GM12878 (cell line): ENCODE measurements at regions not wholly inside any gene's neighbourhood (a gene's known extent, or its start where the extent isn't known, plus 50 kb on each side); places are given as distances from the start of the nearest gene placed in this dataset.

Experiments used
- ATAC-seq: fragments of 200-7000 bp; cut with Tn5 transposase; 3 replicates; pipeline ENCODE4 v1.9.1; 2020; ENCODE audit warnings: mild to moderate bottlenecking, moderate library complexity
- BruUV-seq: library from RNA; stranded (reverse); fragments of 400-500 nt; replicated peaks from 2 replicates; lab custom pipeline; 2021; lab: Mats Ljungman, UMichigan
- CTCF ChIA-PET: fragments of 300-600 bp; sonication (Branson Sonifier 250); formaldehyde crosslinking; extraction: SDS; loops from one replicate; lab custom pipeline; 2021; ENCODE audit warnings: inconsistent platforms; lab: Yijun Ruan, JAX
- POLR2A ChIA-PET: fragments of 350-600 bp; formaldehyde crosslinking; extraction: SDS; loops from one replicate; lab custom pipeline; 2021; ENCODE audit warnings: inconsistent platforms; lab: Charles Lee
- RAD21 ChIA-PET: fragments of 300-600 bp; sonication (Branson Sonifier 250); formaldehyde crosslinking; loops from one replicate; lab custom pipeline; 2023; ENCODE audit warnings: antibody characterized with exemption; ENCODE audit not compliant: unreplicated experiment; lab: Charles Lee
- SMC1A ChIA-PET: fragments of 300-600 bp; sonication (Branson Sonifier 250); formaldehyde crosslinking; loops from one replicate; lab custom pipeline; 2023; ENCODE audit not compliant: unreplicated experiment, uncharacterized antibody; lab: Charles Lee
- DNase-seq: peaks from one replicate; pipeline ENCODE4 v3.0.0-alpha.2; 2011; ENCODE audit warnings: low read depth, low spot score
- FAIRE-seq: peaks from 3 replicates; lab custom pipeline; 2011; peaks lifted over from hg19 to GRCh38; lab: Jason Lieb, UNC
- H2AFZ ChIP-seq: 2 replicates; pipeline ENCODE4 v1.6.0; 2011; ENCODE audit warnings: low read depth, low read length, control low read depth; ENCODE audit not compliant: control insufficient read depth
- H3K27ac ChIP-seq: 2 replicates; pipeline ENCODE4 v1.5.1; 2011; ENCODE audit warnings: control low read depth; ENCODE audit not compliant: control insufficient read depth, insufficient read depth
- H3K27me3 ChIP-seq, 2 experiments: replicated peaks in 1 of 2; 2 replicates each; pipeline versions ENCODE4 v1.6.0 to v1.6.1; 2011; ENCODE audit warnings: low read length in 1 of 2; ENCODE audit not compliant: control insufficient read depth in 2 of 2, insufficient read depth in 2 of 2
- H3K36me3 ChIP-seq, 2 experiments: 2 replicates each; pipeline ENCODE4 v1.5.1; 2011; ENCODE audit warnings: low read length in 1 of 2; ENCODE audit not compliant: control insufficient read depth in 2 of 2, insufficient read depth in 2 of 2
- H3K4me1 ChIP-seq: 2 replicates; pipeline ENCODE4 v1.6.1; 2011; ENCODE audit warnings: mild to moderate bottlenecking, low read length, moderate library complexity, mixed read lengths; ENCODE audit not compliant: control insufficient read depth, insufficient read depth
- H3K4me2 ChIP-seq: 2 replicates; pipeline ENCODE4 v1.6.0; 2011; ENCODE audit warnings: control low read depth; ENCODE audit not compliant: control insufficient read depth, insufficient read depth
- H3K4me3 ChIP-seq: fragments of 200-600 bp; sonication (generic); 2 replicates; pipeline ENCODE4 v1.5.1; 2016
- H3K79me2 ChIP-seq: 2 replicates; pipeline ENCODE4 v1.6.0; 2011; ENCODE audit warnings: low read length; ENCODE audit not compliant: control insufficient read depth, insufficient read depth
- H3K9ac ChIP-seq: 2 replicates; pipeline ENCODE4 v1.8.0; 2011; ENCODE audit warnings: low read length, control low read depth, mixed read lengths; ENCODE audit not compliant: control insufficient read depth, insufficient read depth
- H3K9me3 ChIP-seq: replicated peaks from 3 replicates; pipeline ENCODE4 v1.5.1; 2011; ENCODE audit warnings: mild to moderate bottlenecking, low read length; ENCODE audit not compliant: control insufficient read depth, insufficient read depth
- H4K20me1 ChIP-seq: 2 replicates; pipeline ENCODE4 v1.6.0; 2011; ENCODE audit not compliant: control insufficient read depth, insufficient read depth
- BHLHE40 ChIP-seq, 2 experiments: fragments of 450-650 bp in 1 of 2; IDR thresholded peaks; 2 replicates each; pipeline ENCODE4 v1.6.1; 2011 to 2017; ENCODE audit warnings: low read depth in 2 of 2, borderline replicate concordance in 1 of 2, improper control_type of control experiment in 1 of 2, low read length in 1 of 2, mild to moderate bottlenecking in 1 of 2
- CBX5 ChIP-seq: sonication (generic); IDR thresholded peaks from 2 replicates; pipeline ENCODE4 v1.6.1; 2016; ENCODE audit warnings: low read depth, moderate library complexity, mild to moderate bottlenecking, inconsistent platforms
- KDM1A ChIP-seq: fragments of 200-600 bp; sonication (generic); IDR thresholded peaks from 2 replicates; pipeline ENCODE4 v1.6.1; 2016; ENCODE audit warnings: borderline replicate concordance
- MEF2B ChIP-seq: fragments of 450-650 bp; IDR thresholded peaks from 2 replicates; pipeline ENCODE4 v1.6.1; 2018; ENCODE audit warnings: mild to moderate bottlenecking, moderate library complexity; ENCODE audit not compliant: partially characterized antibody, poor library complexity, severe bottlenecking
- NBN ChIP-seq: fragments of 450-650 bp; IDR thresholded peaks from 2 replicates; pipeline ENCODE4 v1.6.1; 2016
- NR2C2 ChIP-seq: IDR thresholded peaks from 2 replicates; pipeline ENCODE4 v1.6.1; 2011; ENCODE audit warnings: borderline replicate concordance, low read depth; ENCODE audit not compliant: control insufficient read depth, insufficient read length
- POLR2AphosphoS2 ChIP-seq: IDR thresholded peaks from 2 replicates; pipeline ENCODE4 v1.6.1; 2011; ENCODE audit warnings: low read depth, mild to moderate bottlenecking, low read length, improper control_type of control experiment, moderate library complexity
- SMC3 ChIP-seq: IDR thresholded peaks from 2 replicates; pipeline ENCODE4 v1.6.1; 2011; ENCODE audit warnings: low read length, improper control_type of control experiment, borderline replicate concordance
- SRF ChIP-seq, 2 experiments: IDR thresholded peaks; 2 replicates each; pipeline ENCODE4 v1.6.1; 2011; ENCODE audit warnings: low read depth in 2 of 2, low read length in 2 of 2, mild to moderate bottlenecking in 1 of 2, moderate library complexity in 1 of 2
- TCF7 ChIP-seq: IDR thresholded peaks from 2 replicates; pipeline ENCODE4 v1.6.1; 2014; ENCODE audit warnings: antibody characterized with exemption, borderline replicate concordance
- ZNF622 ChIP-seq: fragments of 450-650 bp; IDR thresholded peaks from 2 replicates; pipeline ENCODE4 v1.6.1; 2017; ENCODE audit warnings: mild to moderate bottlenecking, inconsistent platforms
- WGBS: methylation state at CpG from one replicate; pipeline ENCODE4 v1.1.6; 2016; ENCODE audit warnings: low lambda C conversion rate; ENCODE audit not compliant: insufficient replicate concordance, insufficient coverage; ENCODE audit errors: missing lambda C conversion rate; 5-methylcytosine and 5-hydroxymethylcytosine counted together
- in situ Hi-C: fragments of 300-500 bp; cut with MboI; formaldehyde crosslinking; loops from 9 replicates; pipeline ENCODE4 v1.14.3; 2018; ENCODE audit warnings: mixed read lengths
- intact Hi-C: fragments of 100-400 bp; cut with micrococcal nuclease; formaldehyde crosslinking; loops from one replicate; pipeline ENCODE4 v1.14.2; 2022; ENCODE audit not compliant: unreplicated experiment
- TF ChIP-seq, protein P1 (sequence below): fragments of 450-650 bp; IDR thresholded peaks from 2 replicates; pipeline ENCODE4 v1.6.1; 2016; ENCODE audit warnings: mild to moderate bottlenecking, moderate library complexity, borderline replicate concordance
- TF ChIP-seq, protein P2 (sequence below): IDR thresholded peaks from 2 replicates; pipeline ENCODE4 v1.6.1; 2011; ENCODE audit warnings: low read depth, mild to moderate bottlenecking, low read length, moderate library complexity, borderline replicate concordance; ENCODE audit errors: extremely low read depth
- TF ChIP-seq, protein P3 (sequence below): IDR thresholded peaks from 2 replicates; pipeline ENCODE4 v1.6.1; 2011; ENCODE audit warnings: borderline replicate concordance, low read depth, mild to moderate bottlenecking, moderate library complexity, mixed read lengths, low read length; ENCODE audit not compliant: insufficient read depth; ENCODE audit errors: extremely low read length
- TF ChIP-seq, protein P4 (sequence below): IDR thresholded peaks from 2 replicates; pipeline ENCODE4 v1.6.1; 2011; ENCODE audit warnings: borderline replicate concordance, low read depth, mild to moderate bottlenecking, moderate library complexity, low read length; ENCODE audit not compliant: insufficient read depth, poor library complexity, severe bottlenecking

DNA sequence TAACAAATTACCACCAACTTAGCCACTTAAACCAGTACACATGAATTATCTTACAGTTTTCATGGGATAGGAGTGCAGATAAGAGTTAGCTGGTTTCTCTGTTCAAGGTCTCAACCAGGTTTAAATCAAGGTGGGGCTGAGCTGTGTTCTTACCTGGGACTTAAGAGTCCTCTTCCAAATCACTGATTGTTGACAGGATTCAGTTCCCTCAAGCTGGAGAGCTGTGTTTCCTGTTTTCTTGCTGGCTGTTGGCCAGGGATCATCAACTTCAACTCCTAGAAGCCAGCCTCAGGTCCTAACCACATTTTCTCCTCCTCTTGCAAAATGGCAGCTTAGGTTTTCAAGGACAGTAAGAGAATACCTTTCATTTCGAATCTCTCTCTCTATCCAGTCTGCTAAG is 123.8 kb upstream of the CHRM3 start:
- ChIA-PET SMC1A (no interaction called here), POLR2A (no interaction called here)
- no peak for TF ChIP-seq NBN
- no peak for TF ChIP-seq TCF7
- no peak for TF ChIP-seq CBX5
- TF ChIP-seq KDM1A: no peak
- TF ChIP-seq MEF2B: no peak
- TF ChIP-seq POLR2AphosphoS2: no peak
- TF ChIP-seq, protein P1, sequence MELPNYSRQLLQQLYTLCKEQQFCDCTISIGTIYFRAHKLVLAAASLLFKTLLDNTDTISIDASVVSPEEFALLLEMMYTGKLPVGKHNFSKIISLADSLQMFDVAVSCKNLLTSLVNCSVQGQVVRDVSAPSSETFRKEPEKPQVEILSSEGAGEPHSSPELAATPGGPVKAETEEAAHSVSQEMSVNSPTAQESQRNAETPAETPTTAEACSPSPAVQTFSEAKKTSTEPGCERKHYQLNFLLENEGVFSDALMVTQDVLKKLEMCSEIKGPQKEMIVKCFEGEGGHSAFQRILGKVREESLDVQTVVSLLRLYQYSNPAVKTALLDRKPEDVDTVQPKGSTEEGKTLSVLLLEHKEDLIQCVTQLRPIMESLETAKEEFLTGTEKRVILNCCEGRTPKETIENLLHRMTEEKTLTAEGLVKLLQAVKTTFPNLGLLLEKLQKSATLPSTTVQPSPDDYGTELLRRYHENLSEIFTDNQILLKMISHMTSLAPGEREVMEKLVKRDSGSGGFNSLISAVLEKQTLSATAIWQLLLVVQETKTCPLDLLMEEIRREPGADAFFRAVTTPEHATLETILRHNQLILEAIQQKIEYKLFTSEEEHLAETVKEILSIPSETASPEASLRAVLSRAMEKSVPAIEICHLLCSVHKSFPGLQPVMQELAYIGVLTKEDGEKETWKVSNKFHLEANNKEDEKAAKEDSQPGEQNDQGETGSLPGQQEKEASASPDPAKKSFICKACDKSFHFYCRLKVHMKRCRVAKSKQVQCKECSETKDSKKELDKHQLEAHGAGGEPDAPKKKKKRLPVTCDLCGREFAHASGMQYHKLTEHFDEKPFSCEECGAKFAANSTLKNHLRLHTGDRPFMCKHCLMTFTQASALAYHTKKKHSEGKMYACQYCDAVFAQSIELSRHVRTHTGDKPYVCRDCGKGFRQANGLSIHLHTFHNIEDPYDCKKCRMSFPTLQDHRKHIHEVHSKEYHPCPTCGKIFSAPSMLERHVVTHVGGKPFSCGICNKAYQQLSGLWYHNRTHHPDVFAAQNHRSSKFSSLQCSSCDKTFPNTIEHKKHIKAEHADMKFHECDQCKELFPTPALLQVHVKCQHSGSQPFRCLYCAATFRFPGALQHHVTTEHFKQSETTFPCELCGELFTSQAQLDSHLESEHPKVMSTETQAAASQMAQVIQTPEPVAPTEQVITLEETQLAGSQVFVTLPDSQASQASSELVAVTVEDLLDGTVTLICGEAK: no peak
- no peak for TF ChIP-seq ZNF622
- TF ChIP-seq, protein P2, sequence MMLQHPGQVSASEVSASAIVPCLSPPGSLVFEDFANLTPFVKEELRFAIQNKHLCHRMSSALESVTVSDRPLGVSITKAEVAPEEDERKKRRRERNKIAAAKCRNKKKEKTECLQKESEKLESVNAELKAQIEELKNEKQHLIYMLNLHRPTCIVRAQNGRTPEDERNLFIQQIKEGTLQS: no peak
- TF ChIP-seq NR2C2: no peak
- TF ChIP-seq BHLHE40 (IDR thresholded peaks at IDR 0.05; ENCODE audit: borderline replicate concordance in 1 of 2, low read depth in 2 of 2, low read length in 1 of 2): no peak
- TF ChIP-seq, protein P3, sequence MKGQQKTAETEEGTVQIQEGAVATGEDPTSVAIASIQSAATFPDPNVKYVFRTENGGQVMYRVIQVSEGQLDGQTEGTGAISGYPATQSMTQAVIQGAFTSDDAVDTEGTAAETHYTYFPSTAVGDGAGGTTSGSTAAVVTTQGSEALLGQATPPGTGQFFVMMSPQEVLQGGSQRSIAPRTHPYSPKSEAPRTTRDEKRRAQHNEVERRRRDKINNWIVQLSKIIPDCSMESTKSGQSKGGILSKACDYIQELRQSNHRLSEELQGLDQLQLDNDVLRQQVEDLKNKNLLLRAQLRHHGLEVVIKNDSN: no peak
- no peak for TF ChIP-seq SRF (IDR thresholded peaks at IDR 0.05; ENCODE audit: low read depth in 2 of 2, low read length in 2 of 2)
- TF ChIP-seq, protein P4, sequence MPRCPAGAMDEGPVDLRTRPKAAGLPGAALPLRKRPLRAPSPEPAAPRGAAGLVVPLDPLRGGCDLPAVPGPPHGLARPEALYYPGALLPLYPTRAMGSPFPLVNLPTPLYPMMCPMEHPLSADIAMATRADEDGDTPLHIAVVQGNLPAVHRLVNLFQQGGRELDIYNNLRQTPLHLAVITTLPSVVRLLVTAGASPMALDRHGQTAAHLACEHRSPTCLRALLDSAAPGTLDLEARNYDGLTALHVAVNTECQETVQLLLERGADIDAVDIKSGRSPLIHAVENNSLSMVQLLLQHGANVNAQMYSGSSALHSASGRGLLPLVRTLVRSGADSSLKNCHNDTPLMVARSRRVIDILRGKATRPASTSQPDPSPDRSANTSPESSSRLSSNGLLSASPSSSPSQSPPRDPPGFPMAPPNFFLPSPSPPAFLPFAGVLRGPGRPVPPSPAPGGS: no peak
- TF ChIP-seq SMC3: no peak

More for the DNA sequence above, 123.8 kb upstream of the CHRM3 start:
- intact Hi-C loops: no loop called here
- in situ Hi-C loops: no loop called here
- ATAC-seq (no peak), FAIRE-seq (no peak), DNase-seq (no peak)
- RAD21 ChIA-PET: no interaction called here
- no peak overlapping the region for H3K9ac ChIP-seq
- no peak overlapping the region for H3K4me2 ChIP-seq
- BruUV-seq: no TSS peak
- WGBS: 0% methylated on average over 1 of the region's 1 CpG
- H3K27ac ChIP-seq: no peak overlapping the region
- no peaks in the 10 kb centered on the region for H3K36me3 ChIP-seq
- no peaks in the 10 kb centered on the region for H3K4me1 ChIP-seq
- H2AFZ ChIP-seq: no peak overlapping the region
- H3K9me3 ChIP-seq: no peaks in the 10 kb centered on the region
- H3K79me2 ChIP-seq: no peaks in the 10 kb centered on the region
- H3K27me3 ChIP-seq: no peaks in the 10 kb centered on the region
- no peaks in the 10 kb centered on the region for H4K20me1 ChIP-seq
- CTCF ChIA-PET: no interaction called here
- H3K4me3 ChIP-seq: no peak overlapping the region
